Adrenal gland (tissue), 5 donors: ENCODE measurements at regions not wholly inside any gene's neighbourhood (a gene's known extent, or its start where the extent isn't known, plus 50 kb on each side); places are given as distances from the start of the nearest gene placed in this dataset.

ENCODE experiments used
- POLR2A ChIP-seq, 2 donors: fragments of 450-650 bp; IDR thresholded peaks; one replicate each; pipeline ENCODE4 v1.6.1; 2017; ENCODE audit warnings: antibody characterized with exemption in 2 of 2, mild to moderate bottlenecking in 2 of 2, moderate library complexity in 1 of 2
- TF ChIP-seq, protein P1 (sequence below), 6 experiments: fragments of 450-650 bp in 4 of 6; fragments of 200-600 bp in 2 of 6; sonication (generic) in 1 of 6; IDR thresholded peaks; 1 replicate in 5 of 6; 2 replicates in 1 of 6; pipeline versions ENCODE4 v1.5.1 to v1.8.0; 2016 to 2021; ENCODE audit warnings: antibody characterized with exemption in 6 of 6, mild to moderate bottlenecking in 2 of 6, moderate library complexity in 1 of 6
- donor health status: DM: no; HTN: no; CAD: no.

DNA sequence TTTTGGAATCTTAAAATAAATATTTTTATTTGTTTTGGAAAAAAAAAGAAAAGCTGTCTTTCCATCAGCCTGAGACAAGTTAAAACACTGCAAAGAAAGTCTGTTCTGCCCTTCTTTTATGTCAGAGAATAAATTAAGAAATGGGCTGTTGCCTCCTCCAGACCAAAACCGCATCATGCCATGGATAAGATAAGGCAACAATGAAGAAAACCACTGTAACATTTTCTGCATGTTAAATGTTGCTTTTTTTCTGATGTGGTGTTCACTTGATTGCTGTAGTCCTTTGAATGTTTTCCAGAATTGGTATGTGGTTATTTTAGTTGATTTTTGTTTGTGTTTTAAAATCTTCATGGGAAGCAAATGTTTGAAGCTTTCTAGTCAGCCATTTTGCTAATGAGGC, 319.2 kb upstream of the CNTN5 start:
- TF ChIP-seq, protein P1, sequence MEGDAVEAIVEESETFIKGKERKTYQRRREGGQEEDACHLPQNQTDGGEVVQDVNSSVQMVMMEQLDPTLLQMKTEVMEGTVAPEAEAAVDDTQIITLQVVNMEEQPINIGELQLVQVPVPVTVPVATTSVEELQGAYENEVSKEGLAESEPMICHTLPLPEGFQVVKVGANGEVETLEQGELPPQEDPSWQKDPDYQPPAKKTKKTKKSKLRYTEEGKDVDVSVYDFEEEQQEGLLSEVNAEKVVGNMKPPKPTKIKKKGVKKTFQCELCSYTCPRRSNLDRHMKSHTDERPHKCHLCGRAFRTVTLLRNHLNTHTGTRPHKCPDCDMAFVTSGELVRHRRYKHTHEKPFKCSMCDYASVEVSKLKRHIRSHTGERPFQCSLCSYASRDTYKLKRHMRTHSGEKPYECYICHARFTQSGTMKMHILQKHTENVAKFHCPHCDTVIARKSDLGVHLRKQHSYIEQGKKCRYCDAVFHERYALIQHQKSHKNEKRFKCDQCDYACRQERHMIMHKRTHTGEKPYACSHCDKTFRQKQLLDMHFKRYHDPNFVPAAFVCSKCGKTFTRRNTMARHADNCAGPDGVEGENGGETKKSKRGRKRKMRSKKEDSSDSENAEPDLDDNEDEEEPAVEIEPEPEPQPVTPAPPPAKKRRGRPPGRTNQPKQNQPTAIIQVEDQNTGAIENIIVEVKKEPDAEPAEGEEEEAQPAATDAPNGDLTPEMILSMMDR (IDR thresholded peaks at IDR 0.05): no peak
- no peak for TF ChIP-seq POLR2A (IDR thresholded peaks at IDR 0.05)
